Neutrophil (primary cell): ENCODE measurements at regions not wholly inside any gene's neighbourhood (a gene's known extent, or its start where the extent isn't known, plus 50 kb on each side); places are given as distances from the start of the nearest gene placed in this dataset.

ENCODE experiments used
- H3K27ac ChIP-seq: fragments of 200-600 bp; sonication (generic); 2 replicates; pipeline ENCODE4 v1.5.1; 2016; ENCODE audit warnings: mild to moderate bottlenecking, moderate library complexity
- H3K27me3 ChIP-seq: fragments of 200-600 bp; sonication (generic); 2 replicates; pipeline ENCODE4 v1.6.0; 2016; ENCODE audit warnings: mild to moderate bottlenecking
- H3K36me3 ChIP-seq: fragments of 200-600 bp; sonication (generic); 2 replicates; pipeline ENCODE4 v1.5.1; 2017
- H3K4me1 ChIP-seq, 2 experiments: fragments of 200-600 bp in 1 of 2; sonication (generic) in 1 of 2; 1 replicate in 1 of 2; 2 replicates in 1 of 2; pipeline versions ENCODE4 v1.5.1 to v1.6.1; 2013 to 2016; ENCODE audit warnings: low read depth in 1 of 2, low read length in 1 of 2, mild to moderate bottlenecking in 1 of 2, moderate library complexity in 1 of 2; ENCODE audit not compliant: control insufficient read depth in 1 of 2, insufficient read depth in 1 of 2
- H3K4me3 ChIP-seq, 2 experiments: fragments of 200-600 bp in 1 of 2; sonication (generic) in 1 of 2; 1 replicate in 1 of 2; 2 replicates in 1 of 2; pipeline ENCODE4 v1.5.1; 2013 to 2016; ENCODE audit warnings: low read depth in 1 of 2, low read length in 1 of 2, mild to moderate bottlenecking in 1 of 2, moderate library complexity in 1 of 2
- H3K9me3 ChIP-seq: fragments of 200-600 bp; sonication (generic); 2 replicates; pipeline ENCODE4 v1.5.1; 2016
- TF ChIP-seq, protein P1 (sequence below): fragments of 200-600 bp; sonication (generic); IDR thresholded peaks from 2 replicates; pipeline ENCODE4 v1.5.1; 2016; ENCODE audit warnings: antibody characterized with exemption

DNA sequence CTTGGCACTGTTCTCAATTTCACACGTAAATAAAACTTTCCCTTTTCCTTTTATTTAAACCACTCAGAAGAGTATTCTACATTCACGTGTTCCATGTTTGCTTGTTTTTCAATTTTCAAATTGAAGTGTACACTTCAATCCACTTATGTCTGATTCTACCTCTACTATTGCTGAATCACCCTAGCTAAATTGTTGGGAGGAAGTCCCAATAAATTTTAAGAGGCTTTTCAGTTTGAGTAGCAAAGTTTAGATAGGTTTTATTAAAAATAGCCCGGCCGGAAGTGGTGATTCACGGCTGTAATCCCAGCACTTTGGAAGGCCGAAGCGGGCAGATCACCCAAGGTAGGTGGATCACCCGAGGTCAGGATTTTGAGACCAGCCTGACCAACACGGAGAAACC, 1414.7 kb upstream of the CELF2 start:
- Histone ChIP-seq H3K36me3 (no peaks in the 10 kb centered on the region), H3K27me3 (no peaks in the 10 kb centered on the region), H3K9me3 (no peaks in the 10 kb centered on the region), H3K27ac (no peak overlapping the region), H3K4me1 (no peaks in the 10 kb centered on the region), H3K4me3 (no peak overlapping the region)
- TF ChIP-seq, protein P1, sequence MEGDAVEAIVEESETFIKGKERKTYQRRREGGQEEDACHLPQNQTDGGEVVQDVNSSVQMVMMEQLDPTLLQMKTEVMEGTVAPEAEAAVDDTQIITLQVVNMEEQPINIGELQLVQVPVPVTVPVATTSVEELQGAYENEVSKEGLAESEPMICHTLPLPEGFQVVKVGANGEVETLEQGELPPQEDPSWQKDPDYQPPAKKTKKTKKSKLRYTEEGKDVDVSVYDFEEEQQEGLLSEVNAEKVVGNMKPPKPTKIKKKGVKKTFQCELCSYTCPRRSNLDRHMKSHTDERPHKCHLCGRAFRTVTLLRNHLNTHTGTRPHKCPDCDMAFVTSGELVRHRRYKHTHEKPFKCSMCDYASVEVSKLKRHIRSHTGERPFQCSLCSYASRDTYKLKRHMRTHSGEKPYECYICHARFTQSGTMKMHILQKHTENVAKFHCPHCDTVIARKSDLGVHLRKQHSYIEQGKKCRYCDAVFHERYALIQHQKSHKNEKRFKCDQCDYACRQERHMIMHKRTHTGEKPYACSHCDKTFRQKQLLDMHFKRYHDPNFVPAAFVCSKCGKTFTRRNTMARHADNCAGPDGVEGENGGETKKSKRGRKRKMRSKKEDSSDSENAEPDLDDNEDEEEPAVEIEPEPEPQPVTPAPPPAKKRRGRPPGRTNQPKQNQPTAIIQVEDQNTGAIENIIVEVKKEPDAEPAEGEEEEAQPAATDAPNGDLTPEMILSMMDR, result no peak

DNA sequence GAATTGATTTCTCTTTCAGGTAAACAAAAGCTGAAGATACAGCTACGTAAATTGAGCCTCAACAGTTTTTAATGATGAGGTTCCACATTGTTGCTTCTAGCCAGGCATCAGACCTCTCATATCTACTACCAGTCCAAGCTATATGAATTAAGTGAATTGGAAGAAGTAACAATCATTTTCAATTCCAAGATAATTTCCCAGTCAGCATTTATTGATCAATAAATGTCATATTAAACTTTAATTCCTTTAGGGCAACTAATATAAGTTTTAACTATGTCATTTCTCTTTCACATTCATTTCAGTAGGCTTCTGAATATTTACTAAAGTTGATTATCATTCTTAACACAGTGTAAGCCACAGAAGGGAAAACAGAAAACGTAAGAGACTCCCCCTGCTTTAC, 1413.7 kb upstream of the CELF2 start:
- Histone ChIP-seq H3K27me3 (no peaks in the 10 kb centered on the region), H3K9me3 (no peaks in the 10 kb centered on the region), H3K36me3 (no peaks in the 10 kb centered on the region), H3K27ac (no peak overlapping the region), H3K4me3 (no peak overlapping the region), H3K4me1 (no peaks in the 10 kb centered on the region)
- TF ChIP-seq, protein P1, result no peak

- H3K36me3 ChIP-seq, result no peaks in the 10 kb centered on the region
- TF ChIP-seq, protein P1, result no peak
- H3K9me3 ChIP-seq, result no peaks in the 10 kb centered on the region
- no peak overlapping the region for H3K27ac ChIP-seq
- no peaks in the 10 kb centered on the region for H3K4me1 ChIP-seq
- no peak overlapping the region for H3K4me3 ChIP-seq
- H3K27me3 ChIP-seq, result no peaks in the 10 kb centered on the region
Observed at GRCh38 chr10:9605231-9605630, 1412.4 kb upstream of the CELF2 start.

GRCh38 chr10:9608602-9609001, 1409.1 kb upstream of the CELF2 start:
- Histone ChIP-seq H3K36me3 (no peaks in the 10 kb centered on the region), H3K27ac (no peak overlapping the region), H3K4me3 (no peak overlapping the region), H3K27me3 (no peaks in the 10 kb centered on the region), H3K9me3 (no peaks in the 10 kb centered on the region), H3K4me1 (no peaks in the 10 kb centered on the region)
- TF ChIP-seq, protein P1, result no peak

GRCh38 chr10:9613338-9614075, 1404.2 kb upstream of the CELF2 start:
- Histone ChIP-seq H3K9me3 (no peaks in the 10 kb centered on the region), H3K36me3 (no peaks in the 10 kb centered on the region), H3K27me3 (no peaks in the 10 kb centered on the region), H3K4me1 (no peaks in the 10 kb centered on the region), H3K27ac (no peak overlapping the region), H3K4me3 (no peak overlapping the region)
- TF ChIP-seq, protein P1, result no peak
